Activated naive CD4-positive, alpha-beta T cell (primary cell): ENCODE measurements at regions not wholly inside any gene's neighbourhood (a gene's known extent, or its start where the extent isn't known, plus 50 kb on each side); places are given as distances from the start of the nearest gene placed in this dataset.

Source experiments
- DNase-seq, 4 experiments: peaks; one replicate each; lab custom pipeline; 2025; lab: John Stamatoyannopoulos, UW

DNA sequence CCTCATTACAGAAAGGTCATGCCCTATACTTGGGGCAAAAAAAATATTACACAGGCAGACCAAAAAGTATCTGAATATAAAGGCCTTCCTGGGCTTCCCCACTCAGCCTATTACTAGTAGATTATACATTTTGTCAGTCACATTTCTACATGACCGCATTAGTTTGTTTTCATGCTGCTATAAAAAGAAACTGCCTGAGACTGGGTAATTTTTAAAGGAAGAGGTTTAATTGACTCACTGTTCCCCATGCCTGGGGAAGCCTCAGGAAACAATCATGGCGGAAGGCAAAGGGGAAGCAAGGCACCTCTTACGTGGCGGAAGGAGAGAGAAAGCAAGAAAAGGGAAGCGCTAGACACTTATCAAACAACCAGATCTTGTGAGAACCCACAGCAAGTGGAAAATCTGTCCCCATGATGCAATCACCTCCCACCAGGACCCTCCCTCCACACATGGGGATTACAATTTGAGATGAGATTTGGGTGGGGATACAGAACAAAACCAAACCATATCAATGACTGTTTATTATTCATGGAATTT lies 1312.0 kb downstream of the PCDH7 start:
- no peak for DNase-seq

- DNase-seq, result no peak
These were observed 1317.2 kb downstream of the PCDH7 start for GRCh38 chr4:32037399-32037798.

DNA sequence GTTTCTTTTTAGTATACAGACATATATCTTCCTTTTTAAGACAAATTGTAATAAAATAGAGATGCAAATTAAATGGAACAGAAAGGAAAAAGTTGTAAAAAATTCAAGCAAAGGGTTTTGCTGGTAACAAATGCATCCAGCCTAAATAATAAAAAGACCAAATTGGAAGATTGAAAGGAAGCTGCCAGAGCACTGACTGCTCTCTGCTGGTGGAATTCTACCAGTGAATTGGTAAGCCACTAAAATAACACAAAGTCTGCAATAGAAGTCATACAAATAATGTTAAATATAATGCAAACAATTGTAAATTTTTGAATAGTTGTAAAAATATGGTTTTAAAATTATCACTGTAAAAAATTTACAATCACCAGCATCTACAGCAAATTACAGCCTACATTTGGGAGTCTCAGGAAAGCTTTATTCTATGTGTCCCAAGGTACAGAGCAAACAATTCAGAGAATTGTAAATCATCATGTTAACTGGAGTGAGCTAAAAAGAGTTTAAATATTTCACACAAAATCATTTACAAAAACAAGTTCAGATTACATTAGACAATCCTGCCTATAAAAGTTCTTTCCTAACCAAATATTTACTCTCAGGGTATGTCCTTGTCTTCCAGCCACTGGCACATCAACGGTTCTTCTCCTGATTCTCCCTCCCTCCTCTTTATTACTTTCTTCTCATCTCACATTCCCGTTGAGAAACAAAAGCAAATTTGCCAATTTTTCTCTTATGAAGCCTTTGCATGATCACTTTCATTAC lies 1322.5 kb downstream of the PCDH7 start:
- no peak for DNase-seq

- no peak for DNase-seq
These were observed 1323.1 kb downstream of the PCDH7 start for GRCh38 chr4:32043248-32043633.

- no peak for DNase-seq
These were observed 1341.7 kb downstream of the PCDH7 start for GRCh38 chr4:32061916-32062315.

DNA sequence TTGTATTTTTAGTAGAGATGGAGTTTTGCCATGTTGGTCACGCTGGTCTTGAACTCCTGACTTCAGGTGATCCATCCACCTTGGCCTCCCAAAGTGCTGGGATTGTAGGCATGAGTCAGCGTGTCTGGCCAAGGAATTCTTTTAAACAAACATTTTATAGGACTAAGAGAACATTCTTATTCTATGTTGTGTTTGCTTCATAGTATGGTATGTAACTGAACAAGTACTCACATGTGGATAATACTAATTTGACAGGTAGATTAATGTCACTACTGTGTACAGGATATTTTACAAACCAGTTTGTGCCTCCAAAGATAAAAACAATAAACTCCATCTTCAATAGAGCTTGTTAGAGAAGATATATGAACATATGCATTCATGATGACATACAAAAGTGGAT lies 1353.4 kb downstream of the PCDH7 start:
- DNase-seq, result no peak

DNA sequence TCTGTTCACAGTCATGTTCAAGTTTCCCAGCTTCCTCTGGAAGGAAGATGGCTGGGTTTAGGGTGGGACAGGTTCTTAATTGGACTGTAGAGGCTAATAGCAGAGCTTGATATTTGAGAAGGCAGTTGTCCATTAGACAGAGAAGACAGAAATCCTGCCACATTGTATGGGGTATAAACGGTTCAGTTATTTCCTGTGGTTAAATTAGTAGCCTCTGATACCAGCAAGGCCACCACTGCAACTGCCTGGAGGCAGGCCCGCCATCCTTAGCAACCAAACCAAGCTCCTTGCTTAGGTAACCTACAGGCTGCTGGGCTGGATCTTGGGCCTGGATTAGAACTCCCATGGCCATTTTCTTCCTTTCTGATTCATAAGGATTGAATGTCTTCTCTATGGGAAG lies 1367.0 kb downstream of the PCDH7 start:
- DNase-seq, result no peak

DNA sequence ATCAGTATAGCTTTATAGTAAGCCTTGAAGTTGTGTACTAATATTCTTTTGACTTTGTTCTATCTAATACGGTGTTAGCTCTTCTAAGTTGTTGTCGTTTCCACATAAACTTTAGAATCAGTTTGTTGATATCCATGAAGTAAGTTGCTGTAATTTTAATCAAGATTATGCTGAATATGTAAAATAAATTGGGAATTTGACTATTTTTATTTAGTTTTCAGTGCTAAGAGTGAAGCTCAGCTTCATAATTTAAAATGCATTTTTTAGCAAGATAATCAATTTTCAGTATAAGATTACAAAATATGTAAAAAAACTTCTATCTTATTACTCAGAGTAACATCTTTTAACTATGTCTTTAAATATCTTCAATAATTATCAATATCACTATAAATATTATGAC lies 1374.8 kb downstream of the PCDH7 start:
- DNase-seq, result no peak

- no peak for DNase-seq
These were observed 1382.7 kb downstream of the PCDH7 start for GRCh38 chr4:32102896-32103295.

GRCh38 chr4:32106767-32107166 lies 1386.6 kb downstream of the PCDH7 start:
- DNase-seq, result no peak

DNA sequence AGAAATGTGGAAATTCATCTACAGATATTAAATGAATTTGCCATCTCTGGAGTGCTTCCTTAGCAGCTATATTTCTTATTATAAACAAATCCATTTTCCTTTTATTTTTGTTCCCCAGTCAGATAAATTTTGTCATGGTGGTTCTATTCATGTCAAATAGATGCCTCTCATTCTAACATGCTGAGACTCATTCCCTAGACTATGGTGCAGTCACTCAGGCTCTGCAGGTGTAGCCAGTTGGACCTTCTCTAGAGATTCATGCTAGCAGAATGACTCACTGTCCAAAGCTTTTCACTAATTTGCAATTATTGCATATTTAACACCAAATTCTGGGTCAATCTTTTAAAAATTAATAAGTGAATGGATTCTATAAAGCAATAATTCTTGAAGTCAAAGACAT lies 1392.7 kb downstream of the PCDH7 start:
- DNase-seq, result no peak

DNA sequence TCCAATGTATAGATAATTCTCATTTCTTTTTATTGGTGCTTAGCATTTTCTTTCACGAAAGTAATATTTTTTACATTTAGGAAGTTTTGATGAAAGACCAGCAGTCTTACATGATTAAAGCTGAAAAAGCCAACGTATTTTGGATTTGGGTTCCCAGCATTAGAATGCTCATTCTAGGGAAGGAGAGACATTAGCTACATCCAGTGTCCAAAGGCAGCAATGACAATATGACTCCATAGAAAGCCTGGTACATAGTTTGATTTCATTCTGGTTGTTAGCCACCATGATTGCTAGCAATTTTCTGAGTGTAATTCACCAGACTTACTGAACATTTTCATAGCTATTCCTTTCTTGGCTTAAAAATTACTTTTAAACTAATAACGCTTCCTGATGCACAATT lies 1397.5 kb downstream of the PCDH7 start:
- DNase-seq, result no peak

GRCh38 chr4:32119907-32120306 lies 1399.7 kb downstream of the PCDH7 start:
- no peak for DNase-seq

DNA sequence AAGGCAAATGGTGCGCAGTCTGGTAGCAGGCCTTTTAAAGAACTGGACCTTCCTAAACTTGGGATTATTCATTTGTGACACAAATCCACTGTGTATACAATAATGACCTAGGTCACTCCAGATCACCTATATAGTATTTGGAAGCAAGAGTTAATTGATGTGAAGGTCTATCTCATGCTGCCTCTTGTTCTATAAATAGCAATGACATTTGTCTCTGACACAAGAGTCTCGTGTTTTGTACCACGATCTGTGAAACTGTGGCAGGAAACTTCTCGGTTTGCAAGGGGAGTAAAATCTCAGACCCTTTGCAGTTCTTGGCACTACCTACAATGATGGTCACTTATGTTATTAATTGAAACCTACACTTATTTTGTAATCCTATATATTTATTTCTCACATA lies 1408.4 kb downstream of the PCDH7 start:
- no peak for DNase-seq

DNA sequence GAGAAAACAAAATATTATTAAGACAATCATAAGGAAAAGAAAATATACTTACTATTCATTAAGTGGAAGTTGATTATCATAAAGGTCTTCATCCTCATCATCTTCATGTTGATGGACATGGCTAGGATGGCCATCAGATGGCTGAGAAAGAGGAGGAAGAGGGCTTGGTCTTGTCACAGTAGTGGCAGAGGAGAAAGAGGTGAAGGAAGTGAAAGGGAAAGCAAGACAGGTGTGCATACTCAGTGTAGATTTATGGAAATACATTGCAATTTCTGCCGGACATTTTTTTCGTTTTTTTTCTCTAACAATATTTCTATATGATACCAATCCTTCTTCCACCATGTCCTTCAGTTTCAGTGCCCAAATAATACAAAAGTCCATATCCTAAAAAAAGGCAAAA lies 1409.8 kb downstream of the PCDH7 start:
- no peak for DNase-seq

DNA sequence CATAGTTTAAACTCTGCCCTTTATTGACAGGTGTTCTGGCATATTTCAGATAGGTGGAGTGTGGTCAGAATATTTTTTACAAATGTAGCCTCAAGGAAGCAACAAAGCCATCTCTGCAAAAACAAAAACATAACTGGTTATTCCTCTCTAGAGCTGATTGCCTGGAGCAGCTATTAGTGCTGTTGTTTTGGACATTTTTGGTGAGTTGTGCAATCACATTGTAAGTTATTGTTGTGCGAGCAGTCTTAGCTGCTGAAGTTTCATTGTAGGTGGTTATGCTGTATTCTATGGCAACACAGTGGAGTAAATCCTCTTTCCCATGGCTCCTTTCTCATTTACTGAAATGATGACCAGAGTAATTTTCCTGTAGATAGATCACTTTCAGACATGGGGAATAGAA lies 1413.0 kb downstream of the PCDH7 start:
- no peak for DNase-seq

GRCh38 chr4:32133734-32134133 lies 1413.6 kb downstream of the PCDH7 start:
- DNase-seq, result no peak

DNA sequence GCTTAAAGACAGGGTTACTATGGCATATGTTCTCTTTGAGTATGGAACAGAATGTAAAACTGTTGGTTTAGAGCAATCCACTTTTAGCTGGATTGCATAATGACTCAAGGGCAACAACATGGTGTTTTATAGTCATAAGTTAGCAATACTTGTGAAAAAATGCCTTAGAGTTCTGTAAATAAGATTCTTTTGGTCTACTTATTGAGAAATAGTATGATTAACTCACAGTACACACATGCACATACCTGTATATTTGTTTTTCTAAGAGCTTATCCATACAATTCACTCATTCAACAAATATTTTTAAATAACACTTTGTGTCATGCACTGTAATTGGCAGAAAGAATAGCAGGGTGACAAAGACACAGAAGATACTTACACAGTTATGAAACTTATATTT lies 1415.5 kb downstream of the PCDH7 start:
- DNase-seq, result no peak

DNA sequence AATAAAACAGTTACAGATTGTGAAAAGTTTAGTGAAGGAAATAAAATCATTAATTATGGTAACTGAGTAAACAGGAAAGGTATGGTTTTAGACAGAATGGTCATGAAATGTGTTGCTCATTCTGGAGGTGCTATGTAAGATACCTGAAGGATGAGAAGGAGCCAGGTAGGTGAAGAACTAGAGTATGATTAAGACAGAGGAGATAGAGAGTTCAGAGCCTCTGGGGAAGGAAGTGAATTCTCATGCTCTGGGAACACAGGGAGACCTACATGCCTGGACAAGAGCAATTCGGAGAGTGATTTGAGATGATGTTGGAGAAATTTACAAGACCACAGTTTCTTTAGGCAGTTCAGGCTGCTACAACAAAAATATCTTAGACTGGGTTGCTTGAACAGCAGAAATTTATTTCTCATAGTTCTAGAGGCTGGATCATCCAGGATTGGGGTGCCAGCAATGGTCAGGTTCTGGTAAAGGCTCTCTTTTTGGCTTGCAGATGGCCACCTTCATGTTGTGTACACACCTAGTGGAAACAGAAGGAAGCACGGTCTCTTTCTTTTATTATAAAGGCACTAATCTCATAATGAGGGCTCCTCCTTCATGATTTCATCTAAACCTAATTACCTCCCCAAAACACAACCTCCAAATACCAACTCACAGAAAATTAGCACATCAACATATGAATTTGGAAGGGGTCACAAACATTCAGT lies 1416.1 kb downstream of the PCDH7 start:
- DNase-seq, result no peak

- DNase-seq, result no peak
These were observed 1420.5 kb downstream of the PCDH7 start for GRCh38 chr4:32140636-32141035.

GRCh38 chr4:32142075-32142474 lies 1421.9 kb downstream of the PCDH7 start:
- DNase-seq, result no peak

DNA sequence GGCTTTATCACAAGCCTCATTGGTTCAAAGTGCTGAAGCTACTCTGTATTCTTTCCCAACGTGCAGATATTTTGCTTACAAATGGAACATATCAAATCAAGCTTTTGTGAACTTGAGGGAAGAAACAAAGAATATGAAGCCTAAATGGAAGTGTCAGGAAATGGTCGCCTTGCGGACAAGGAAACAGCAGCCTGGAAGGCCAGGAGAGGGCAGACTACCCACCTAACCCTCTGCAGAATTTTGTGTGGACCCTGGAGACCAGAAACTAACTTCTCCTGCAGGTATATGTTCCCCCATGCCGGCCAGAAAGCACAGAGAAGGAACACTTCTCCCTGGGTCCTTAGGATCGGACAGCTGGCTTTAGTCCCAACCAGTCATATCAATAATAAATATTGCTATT lies 1425.8 kb downstream of the PCDH7 start:
- DNase-seq, result no peak

GRCh38 chr4:32147446-32148085 lies 1427.4 kb downstream of the PCDH7 start:
- no peak for DNase-seq
